ENCODE measurements at regions not wholly inside any gene's neighbourhood (a gene's known extent, or its start where the extent isn't known, plus 50 kb on each side); places are given as distances from the start of the nearest gene placed in this dataset.

DNA sequence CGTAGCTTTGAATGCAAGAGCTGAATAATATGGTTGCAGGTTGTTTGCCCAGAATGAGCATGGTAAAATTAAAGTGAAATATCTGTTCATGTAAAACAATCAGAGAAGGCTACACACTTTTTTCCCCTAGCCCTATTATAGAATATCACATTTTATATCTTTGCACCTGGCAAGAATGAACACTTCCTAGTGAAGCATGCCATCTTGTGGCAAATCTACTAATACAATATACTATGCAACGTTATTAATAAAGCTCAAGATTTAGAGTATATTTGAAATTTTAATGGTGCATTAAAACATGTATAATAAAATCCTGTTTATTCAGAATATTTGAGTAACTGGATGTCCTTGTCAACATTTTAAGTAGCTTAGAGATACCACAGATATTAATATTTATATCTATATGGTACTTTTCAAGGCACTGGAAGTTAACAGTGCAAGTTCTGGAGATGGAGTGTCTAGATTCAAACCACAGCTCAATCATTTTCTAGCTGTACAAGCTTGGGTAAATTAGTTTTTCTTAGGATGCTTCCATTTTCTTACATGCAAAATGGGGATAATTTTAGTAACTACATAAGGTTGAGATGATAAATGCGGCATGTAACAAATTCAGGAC is 643.1 kb upstream of the SEMA3D start:
- TF ChIP-seq, protein P1, sequence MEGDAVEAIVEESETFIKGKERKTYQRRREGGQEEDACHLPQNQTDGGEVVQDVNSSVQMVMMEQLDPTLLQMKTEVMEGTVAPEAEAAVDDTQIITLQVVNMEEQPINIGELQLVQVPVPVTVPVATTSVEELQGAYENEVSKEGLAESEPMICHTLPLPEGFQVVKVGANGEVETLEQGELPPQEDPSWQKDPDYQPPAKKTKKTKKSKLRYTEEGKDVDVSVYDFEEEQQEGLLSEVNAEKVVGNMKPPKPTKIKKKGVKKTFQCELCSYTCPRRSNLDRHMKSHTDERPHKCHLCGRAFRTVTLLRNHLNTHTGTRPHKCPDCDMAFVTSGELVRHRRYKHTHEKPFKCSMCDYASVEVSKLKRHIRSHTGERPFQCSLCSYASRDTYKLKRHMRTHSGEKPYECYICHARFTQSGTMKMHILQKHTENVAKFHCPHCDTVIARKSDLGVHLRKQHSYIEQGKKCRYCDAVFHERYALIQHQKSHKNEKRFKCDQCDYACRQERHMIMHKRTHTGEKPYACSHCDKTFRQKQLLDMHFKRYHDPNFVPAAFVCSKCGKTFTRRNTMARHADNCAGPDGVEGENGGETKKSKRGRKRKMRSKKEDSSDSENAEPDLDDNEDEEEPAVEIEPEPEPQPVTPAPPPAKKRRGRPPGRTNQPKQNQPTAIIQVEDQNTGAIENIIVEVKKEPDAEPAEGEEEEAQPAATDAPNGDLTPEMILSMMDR (IDR thresholded peaks at IDR 0.05; ENCODE audit: low read length) = peak; percentile 50
- TF ChIP-seq EZH2 (IDR thresholded peaks at IDR 0.05; ENCODE audit: borderline replicate concordance, low read length) = no peak

All from OCI-LY1 (cell line).